GM19452 (cell line): ENCODE measurements at regions not wholly inside any gene's neighbourhood (a gene's known extent, or its start where the extent isn't known, plus 50 kb on each side); places are given as distances from the start of the nearest gene placed in this dataset.

Experiments
- ATAC-seq: cut with Tn5 transposase; IDR thresholded peaks from one replicate; pipeline ENCODE4 v1.9.1; 2021; ENCODE audit not compliant: unreplicated experiment

GRCh38 chr1:101098327-101098726, 72.7 kb upstream of the DPH5 start:
- ATAC-seq = no peak

GRCh38 chr1:101089613-101090338, 64.2 kb upstream of the DPH5 start:
- no peak for ATAC-seq

- no peak for ATAC-seq
These were observed 62.8 kb upstream of the DPH5 start for GRCh38 chr1:101088431-101088830.

GRCh38 chr1:101086783-101087182, 61.2 kb upstream of the DPH5 start:
- ATAC-seq = no peak

GRCh38 chr1:101081496-101082488, 56.2 kb upstream of the DPH5 start:
- peak; percentile 89 for ATAC-seq

- ATAC-seq = no peak
These were observed 55.3 kb upstream of the DPH5 start for GRCh38 chr1:101080859-101081258.

GRCh38 chr1:101079341-101079740, 53.8 kb upstream of the DPH5 start:
- no peak for ATAC-seq

- no peak for ATAC-seq
These were observed 52.3 kb upstream of the DPH5 start for GRCh38 chr1:101077849-101078248.

GRCh38 chr1:101075926-101076325, 50.3 kb upstream of the DPH5 start:
- ATAC-seq = no peak
